ENCODE measurements at regions not wholly inside any gene's neighbourhood (a gene's known extent, or its start where the extent isn't known, plus 50 kb on each side); places are given as distances from the start of the nearest gene placed in this dataset.
"Not testable (repeated sequence)": the region's sequence is repeated elsewhere in the genome, so short reads cannot be mapped to it uniquely, and the experiment has no call there.

DNA sequence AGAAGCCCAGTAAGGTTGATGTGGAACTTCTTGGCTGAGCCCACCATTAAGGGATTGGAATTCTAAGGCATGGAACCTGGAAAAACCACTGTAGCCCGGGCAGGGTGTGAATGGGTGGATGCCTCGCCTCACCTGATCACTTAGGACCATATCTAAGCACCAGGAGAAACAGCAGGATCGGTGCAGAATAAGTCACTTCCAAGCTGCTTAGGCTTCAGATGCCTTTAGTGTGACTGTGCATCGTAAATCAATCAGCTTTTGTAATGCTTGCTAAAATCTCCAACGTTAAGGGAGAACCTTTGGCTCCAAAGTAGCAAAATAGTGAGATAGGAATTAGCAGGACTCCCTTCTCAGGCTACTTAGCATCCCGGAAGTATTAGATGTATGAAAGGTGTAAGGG, 103.9 kb upstream of the MEGF10 start:
- no peaks in the 10 kb centered on the region for H3K9me3 ChIP-seq
- ATAC-seq (ENCODE audit: insufficient number of reproducible peaks, low FRiP score, low read depth) (no peak), DNase-seq (ENCODE audit: low spot score) (no peak)
- no peak for TF ChIP-seq CTCF (IDR thresholded peaks at IDR 0.05)
- no peaks in the 10 kb centered on the region for H3K4me1 ChIP-seq (ENCODE audit: control insufficient read depth in 1 of 2, low read depth in 2 of 2)
- H3K27me3 ChIP-seq (replicated peaks; ENCODE audit: insufficient read depth), result no peaks in the 10 kb centered on the region
- no peak overlapping the region for H3K4me3 ChIP-seq
- H3K36me3 ChIP-seq, result no peaks in the 10 kb centered on the region
- H3K27ac ChIP-seq, result no peak overlapping the region

DNA sequence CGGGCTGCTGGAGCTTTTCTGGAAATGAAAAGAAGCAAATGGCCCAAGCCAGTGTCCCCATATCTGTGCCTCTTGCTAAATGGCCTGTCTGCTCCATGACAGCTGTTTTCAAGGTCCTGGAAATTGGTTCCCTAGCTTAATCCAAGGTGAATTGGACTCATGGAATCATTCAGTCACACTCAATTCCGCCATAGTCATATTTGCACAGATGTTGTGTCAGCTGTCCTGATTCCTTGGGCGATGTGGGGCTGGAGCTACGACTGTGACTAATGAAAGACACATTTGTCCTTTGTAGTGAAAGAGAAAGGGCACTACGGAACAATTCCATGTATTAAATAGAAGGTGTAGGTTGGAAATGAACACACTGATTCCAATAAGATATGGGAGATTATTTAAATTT, 102.9 kb upstream of the MEGF10 start:
- no peaks in the 10 kb centered on the region for H3K36me3 ChIP-seq

GRCh38 chr5:127192150-127192549, 98.4 kb upstream of the MEGF10 start:
- DNase-seq (ENCODE audit: low spot score), result no peak
- no peak overlapping the region for H3K27ac ChIP-seq
- ATAC-seq (ENCODE audit: insufficient number of reproducible peaks, low FRiP score, low read depth), result no peak

More for the DNA sequence above, 102.9 kb upstream of the MEGF10 start:
- TF ChIP-seq CTCF (IDR thresholded peaks at IDR 0.05), result no peak
- no peak overlapping the region for H3K27ac ChIP-seq
- H3K9me3 ChIP-seq, result no peaks in the 10 kb centered on the region
- ATAC-seq (ENCODE audit: insufficient number of reproducible peaks, low FRiP score, low read depth) (no peak), DNase-seq (ENCODE audit: low spot score) (no peak)
- H3K27me3 ChIP-seq (replicated peaks; ENCODE audit: insufficient read depth), result no peaks in the 10 kb centered on the region
- H3K4me1 ChIP-seq (ENCODE audit: control insufficient read depth in 1 of 2, low read depth in 2 of 2), result no peaks in the 10 kb centered on the region
- H3K4me3 ChIP-seq, result no peak overlapping the region

DNA sequence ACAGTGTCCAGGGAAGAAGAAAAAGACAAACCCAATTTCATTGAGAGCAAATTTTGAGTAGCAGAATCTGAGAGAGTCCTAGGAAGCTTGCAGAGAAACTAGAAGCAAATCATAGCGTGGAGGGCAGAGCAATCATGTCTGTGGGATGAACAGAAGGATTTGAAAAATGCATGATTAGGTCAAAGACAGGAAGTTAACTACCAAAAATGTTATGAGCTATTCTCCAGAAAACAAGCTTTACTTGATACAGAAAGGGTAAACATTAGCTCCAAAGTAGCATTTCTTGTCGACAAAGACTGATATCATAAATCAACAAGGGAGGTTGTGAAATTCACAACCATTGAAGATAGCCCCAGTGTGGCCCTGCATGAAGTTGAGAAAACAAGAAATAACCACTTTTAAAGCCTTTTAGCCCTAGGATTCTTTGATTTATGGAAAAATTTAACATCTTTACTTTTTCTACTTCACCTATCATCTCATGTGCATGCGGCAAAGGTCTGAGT, 97.7 kb upstream of the MEGF10 start:
- Histone ChIP-seq H3K4me1 (ENCODE audit: control insufficient read depth in 1 of 2, low read depth in 2 of 2) (no peaks in the 10 kb centered on the region), H3K9me3 (no peaks in the 10 kb centered on the region), H3K4me3 (no peak overlapping the region), H3K27me3 (replicated peaks; ENCODE audit: insufficient read depth) (no peaks in the 10 kb centered on the region), H3K36me3 (no peaks in the 10 kb centered on the region), H3K27ac (no peak overlapping the region)
- no peak for ATAC-seq (ENCODE audit: insufficient number of reproducible peaks, low FRiP score, low read depth)
- no peak for TF ChIP-seq CTCF (IDR thresholded peaks at IDR 0.05)
- no peak for DNase-seq (ENCODE audit: low spot score)

More at GRCh38 chr5:127192150-127192549, 98.4 kb upstream of the MEGF10 start:
- H3K4me3 ChIP-seq, result no peak overlapping the region
- H3K36me3 ChIP-seq, result no peaks in the 10 kb centered on the region
- no peaks in the 10 kb centered on the region for H3K27me3 ChIP-seq (replicated peaks; ENCODE audit: insufficient read depth)
- no peak for TF ChIP-seq CTCF (IDR thresholded peaks at IDR 0.05)
- no peaks in the 10 kb centered on the region for H3K9me3 ChIP-seq
- H3K4me1 ChIP-seq (ENCODE audit: control insufficient read depth in 1 of 2, low read depth in 2 of 2), result no peaks in the 10 kb centered on the region

DNA sequence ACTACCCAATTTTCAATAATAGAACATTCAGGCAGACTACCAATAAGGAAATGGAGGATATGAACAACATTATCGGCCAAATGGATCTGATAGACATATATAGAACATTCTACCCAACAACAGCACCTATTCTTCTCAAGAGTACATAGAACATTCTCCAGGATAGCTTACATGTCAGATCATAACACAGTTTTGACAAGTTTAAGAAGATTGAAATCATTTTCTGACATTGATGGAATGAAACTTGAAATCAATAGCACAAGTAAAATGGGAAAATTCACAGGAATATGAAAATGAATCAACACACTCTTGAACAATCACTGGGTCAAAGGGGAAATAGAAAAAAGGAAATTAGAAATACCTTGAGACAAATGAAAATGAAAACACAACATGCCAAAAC, 94.6 kb upstream of the MEGF10 start:
- Histone ChIP-seq H3K4me3 (no peak overlapping the region), H3K4me1 (ENCODE audit: control insufficient read depth in 1 of 2, low read depth in 2 of 2) (no peaks in the 10 kb centered on the region), H3K27me3 (replicated peaks; ENCODE audit: insufficient read depth) (no peaks in the 10 kb centered on the region), H3K27ac (no peak overlapping the region), H3K36me3 (no peaks in the 10 kb centered on the region), H3K9me3 (no peaks in the 10 kb centered on the region)
- TF ChIP-seq CTCF (IDR thresholded peaks at IDR 0.05), result no peak
- ATAC-seq (ENCODE audit: insufficient number of reproducible peaks, low FRiP score, low read depth), result no peak
- no peak for DNase-seq (ENCODE audit: low spot score)

DNA sequence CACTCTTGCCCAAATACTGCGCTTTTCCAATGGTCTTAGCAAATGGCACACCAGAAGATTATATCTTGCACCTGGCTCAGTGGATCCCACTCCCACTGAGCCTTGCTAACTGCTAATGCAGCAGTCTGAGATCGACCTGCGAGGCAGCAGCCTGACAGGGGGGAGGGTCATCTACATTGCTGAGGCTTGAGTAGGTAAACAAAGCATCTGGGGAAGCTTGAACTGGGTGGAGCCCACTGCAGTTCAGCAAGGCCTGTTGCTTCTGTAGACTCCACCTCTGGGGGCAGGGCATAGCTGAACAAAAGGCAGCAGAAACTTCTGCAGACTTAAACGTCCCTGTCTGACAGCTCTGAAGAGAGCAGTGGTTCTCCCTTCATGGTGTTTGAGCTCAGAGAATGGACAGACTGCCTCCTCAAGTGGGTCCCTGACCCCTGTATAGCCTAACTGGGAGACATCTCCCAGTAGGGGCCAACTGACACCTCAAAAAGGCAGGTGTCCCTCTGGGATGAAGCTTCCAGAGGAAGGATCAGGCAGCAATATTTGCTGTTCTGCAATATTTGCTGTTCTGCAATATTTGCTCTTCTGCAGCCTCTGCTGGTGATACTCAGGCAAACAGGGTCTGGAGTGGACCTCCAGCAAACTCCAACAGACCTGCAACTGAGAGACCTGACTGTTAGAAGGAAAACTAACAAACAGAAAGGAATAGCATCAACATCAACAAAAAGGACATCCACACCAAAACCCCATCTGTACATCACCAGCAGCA, 93.0 kb upstream of the MEGF10 start:
- not testable (repeated sequence) for H3K36me3 ChIP-seq; H3K4me1 ChIP-seq (ENCODE audit: control insufficient read depth in 1 of 2, low read depth in 2 of 2); H3K9me3 ChIP-seq; DNase-seq (ENCODE audit: low spot score); H3K4me3 ChIP-seq; ATAC-seq (ENCODE audit: insufficient number of reproducible peaks, low FRiP score, low read depth); H3K27me3 ChIP-seq (replicated peaks; ENCODE audit: insufficient read depth); H3K27ac ChIP-seq

- not testable (repeated sequence) for DNase-seq (ENCODE audit: low spot score); H3K27me3 ChIP-seq (replicated peaks; ENCODE audit: insufficient read depth); H3K9me3 ChIP-seq; ATAC-seq (ENCODE audit: insufficient number of reproducible peaks, low FRiP score, low read depth); H3K4me1 ChIP-seq (ENCODE audit: control insufficient read depth in 1 of 2, low read depth in 2 of 2); H3K36me3 ChIP-seq; H3K4me3 ChIP-seq; H3K27ac ChIP-seq
Observed at GRCh38 chr5:127202738-127203137, 87.9 kb upstream of the MEGF10 start.

Data from thoracic aorta (tissue), 2 donors.